HG02938 (cell line): ENCODE measurements at regions not wholly inside any gene's neighbourhood (a gene's known extent, or its start where the extent isn't known, plus 50 kb on each side); places are given as distances from the start of the nearest gene placed in this dataset.

ENCODE experiments used
- ATAC-seq: cut with Tn5 transposase; IDR thresholded peaks from one replicate; pipeline ENCODE4 v1.9.1; 2021; ENCODE audit warnings: mild to moderate bottlenecking, moderate library complexity; ENCODE audit not compliant: unreplicated experiment

- no peak for ATAC-seq
Observed at GRCh38 chr5:22908586-22908985, 55.4 kb upstream of the CDH12 start.

DNA sequence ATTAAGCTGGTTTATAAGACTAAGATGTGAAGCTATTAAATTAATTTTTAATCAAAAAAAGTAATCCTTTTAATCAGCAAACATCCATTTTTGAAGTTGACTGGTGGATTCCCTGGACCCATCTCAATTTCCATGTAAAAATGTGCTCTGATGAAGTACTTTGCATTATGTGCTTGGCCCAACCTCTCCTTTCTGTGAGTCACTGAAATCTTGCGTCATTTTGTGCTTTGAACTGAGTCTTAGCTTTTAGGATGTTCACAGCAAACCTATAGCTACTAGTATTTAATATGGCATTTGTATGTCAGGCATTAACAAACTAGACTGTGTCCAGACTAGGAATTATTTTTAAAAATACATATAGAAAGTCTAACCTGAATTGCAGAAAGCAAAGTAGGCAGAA, 55.0 kb upstream of the CDH12 start:
- no peak for ATAC-seq
